Islet of Langerhans (tissue), 1 donor: ENCODE measurements at regions not wholly inside any gene's neighbourhood (a gene's known extent, or its start where the extent isn't known, plus 50 kb on each side); places are given as distances from the start of the nearest gene placed in this dataset.
"Not testable (repeated sequence)": the region's sequence is repeated elsewhere in the genome, so short reads cannot be mapped to it uniquely, and the experiment has no call there.

Experiments
- FAIRE-seq: peaks from one replicate; lab custom pipeline; 2011; peaks lifted over from hg19 to GRCh38; lab: Jason Lieb, UNC

DNA sequence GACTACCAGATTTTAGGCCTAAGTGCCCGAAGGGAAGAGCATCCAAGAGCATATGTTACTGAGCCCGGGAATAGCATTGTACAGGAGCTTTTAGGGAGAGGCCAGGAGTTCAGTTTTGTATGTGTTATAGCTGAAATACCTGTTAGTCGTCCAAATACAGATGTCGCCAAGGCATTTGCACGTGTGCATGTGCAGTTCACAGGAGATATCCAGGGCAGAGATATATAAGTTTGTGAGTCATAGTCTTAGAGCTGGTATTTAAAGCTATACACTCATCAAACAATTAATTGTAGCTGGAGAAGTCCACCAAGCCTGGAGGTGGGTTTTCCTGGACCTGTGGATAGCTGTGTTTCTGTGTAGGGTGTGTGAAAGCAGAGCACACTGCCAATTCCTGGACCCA is 394.0 kb upstream of the FZD8 start:
- no peak for FAIRE-seq

DNA sequence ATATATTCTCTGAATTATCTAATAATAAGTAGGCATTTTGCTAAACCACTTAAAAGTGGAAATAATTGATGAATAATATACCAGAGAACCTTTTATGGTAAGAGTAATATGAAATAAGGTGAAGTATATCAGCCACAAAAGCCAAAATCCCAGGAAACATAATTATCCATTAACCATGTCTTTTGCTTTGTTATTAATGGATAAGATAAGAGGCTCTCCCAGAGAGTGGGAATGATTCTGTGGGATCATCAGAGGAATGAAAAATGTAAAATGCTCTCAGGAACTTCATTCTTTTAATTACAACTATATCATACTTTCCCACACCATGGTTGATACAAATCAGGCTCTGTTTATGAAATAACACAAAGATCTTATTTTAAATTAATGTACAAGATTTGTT is 391.7 kb upstream of the FZD8 start:
- FAIRE-seq, result no peak

DNA sequence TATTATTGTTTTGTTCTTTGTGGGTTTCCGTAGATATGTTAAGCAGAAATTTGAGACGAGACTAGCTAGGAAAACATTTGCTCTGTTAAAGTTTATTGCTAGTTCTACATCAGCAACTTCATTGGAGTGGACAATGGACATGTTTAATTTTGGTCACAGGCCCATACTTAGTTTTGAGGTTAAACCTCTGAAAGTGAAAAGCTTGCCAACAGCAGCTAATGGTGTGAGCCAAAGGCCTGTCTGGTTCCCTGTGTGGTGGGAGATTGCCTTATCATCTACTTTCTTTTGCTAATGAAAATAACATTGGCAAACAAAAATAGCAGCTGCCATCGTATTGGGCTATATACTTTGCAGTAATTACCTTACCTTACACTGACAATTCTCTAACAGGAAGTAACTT is 388.4 kb upstream of the FZD8 start:
- FAIRE-seq, result no peak

DNA sequence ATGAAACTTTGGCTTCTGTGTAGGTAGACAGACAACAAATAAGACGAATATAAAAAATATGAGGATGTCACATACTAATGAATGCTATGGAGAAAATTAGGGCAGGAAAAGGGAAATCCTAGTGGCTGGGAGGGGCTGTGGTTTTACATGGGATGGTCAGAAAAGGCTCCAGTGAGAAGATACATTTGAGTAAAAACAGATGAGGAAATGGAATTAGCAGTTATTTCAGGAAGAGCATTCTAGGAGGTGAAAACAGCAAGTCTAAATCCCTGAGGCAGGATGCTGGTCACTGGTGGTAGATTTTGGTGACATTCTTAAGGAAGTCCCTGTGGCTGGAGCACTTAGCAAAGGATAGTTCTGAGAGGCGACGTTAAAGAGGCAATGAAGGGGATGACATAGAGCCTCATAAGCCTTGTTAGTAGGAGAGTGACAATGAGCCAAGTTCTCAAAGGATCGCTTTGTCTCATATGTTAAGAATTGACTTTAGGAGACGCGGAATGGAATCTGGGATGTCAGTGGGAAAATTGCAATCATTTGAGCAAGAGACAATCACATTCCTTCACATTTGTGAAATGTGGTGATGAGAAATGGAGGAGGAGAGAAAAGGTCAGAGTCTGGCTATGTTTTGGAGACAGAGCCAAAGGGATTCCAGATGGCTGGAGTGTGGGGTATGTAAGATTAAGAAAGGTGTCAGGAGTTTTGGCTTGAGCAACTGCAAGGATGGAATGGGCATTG is 384.7 kb upstream of the FZD8 start:
- no peak for FAIRE-seq

DNA sequence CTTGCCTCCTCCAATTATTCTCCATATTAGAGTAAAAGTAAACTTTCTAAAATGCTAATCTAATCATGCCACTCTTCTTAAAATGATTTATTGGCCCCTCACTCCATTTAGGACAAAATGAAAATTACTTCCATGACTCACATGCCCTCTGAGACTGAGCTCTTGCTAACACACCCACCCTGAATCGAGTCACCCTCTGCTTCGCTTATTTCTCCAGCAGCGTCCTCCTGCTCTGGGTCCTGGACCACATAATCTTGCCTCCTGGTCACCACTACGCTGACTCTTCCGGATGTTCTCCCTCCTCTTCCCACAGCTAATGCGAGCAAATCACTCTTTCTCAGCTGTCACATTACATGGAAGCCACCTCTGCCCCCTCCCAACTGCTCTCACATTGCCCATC is 384.0 kb upstream of the FZD8 start:
- FAIRE-seq, result no peak

DNA sequence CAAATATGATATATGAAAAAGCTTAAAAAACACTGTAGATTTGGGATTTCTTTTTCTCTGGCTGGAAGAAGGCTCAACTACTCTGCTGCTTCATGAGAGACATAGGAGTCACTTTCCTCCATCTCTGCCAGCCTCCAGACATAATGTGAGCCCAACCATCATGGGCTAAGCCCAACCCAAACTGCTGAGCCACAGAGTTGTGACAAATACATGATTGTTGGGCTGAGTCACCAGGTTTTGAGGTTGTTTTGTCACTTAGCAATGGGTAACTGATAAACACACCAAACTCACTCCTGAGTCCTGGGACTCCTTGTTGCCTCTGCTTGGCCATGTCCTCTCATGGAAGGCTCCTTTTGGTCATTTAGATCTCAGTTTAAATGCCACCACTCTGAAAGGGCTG is 381.8 kb upstream of the FZD8 start:
- FAIRE-seq, result no peak

DNA sequence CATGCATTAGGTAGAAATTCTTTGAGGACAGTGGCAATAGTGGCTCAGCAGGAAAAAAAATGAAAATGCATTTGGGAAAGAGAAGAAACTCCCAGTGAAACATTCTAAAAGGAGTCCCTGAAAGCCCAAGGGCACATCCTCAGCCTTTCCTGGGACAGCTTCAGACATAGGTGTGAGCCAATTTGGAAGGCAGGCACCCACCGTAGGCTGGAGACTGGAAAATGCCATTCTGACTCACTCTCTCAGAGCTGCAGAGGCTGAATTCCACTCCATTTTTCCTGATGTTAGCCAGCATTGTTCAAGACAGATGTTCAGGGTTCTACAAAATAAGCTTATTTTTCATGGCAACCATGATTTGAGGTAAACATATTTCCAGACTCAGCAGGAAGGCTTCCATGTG is 379.0 kb upstream of the FZD8 start:
- no peak for FAIRE-seq

DNA sequence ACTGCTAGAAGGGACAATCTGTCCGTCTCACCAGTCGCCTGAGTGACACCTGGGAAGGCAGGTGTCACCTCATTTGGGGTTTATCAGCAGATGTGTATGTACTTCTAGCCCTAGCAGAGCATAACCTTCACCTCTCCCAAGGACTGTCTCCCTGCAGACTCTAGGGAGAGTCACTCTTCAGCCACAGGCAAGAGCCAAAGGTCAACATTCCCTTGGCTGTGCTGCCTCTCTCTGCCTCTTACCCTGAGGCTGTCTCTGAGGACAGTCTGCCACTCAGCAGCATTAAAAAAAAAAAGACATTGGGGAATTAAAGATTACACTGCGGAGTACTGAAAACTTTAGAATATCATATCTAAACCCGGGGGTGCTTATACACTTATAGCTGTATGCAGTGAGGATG is 377.7 kb upstream of the FZD8 start:
- FAIRE-seq, result no peak

DNA sequence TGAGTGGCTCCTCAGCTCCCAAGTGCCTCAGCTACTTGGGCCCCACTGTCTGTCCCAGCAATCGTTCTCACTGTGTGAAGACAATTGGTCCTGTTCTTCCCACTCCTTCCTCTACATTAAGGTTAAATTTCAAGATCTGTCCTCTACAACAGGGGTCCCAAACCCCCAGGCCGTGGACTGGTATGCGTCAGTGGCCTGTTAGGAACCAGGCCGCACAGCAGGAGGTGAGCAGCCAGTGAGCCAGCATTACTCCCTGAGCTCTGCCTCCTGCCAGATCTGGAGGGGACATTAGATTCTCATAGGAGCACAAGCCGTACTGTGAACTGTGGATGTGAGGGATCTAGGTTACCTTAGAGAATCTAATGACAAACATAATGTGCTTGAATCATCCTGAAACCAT is 376.9 kb upstream of the FZD8 start:
- FAIRE-seq, result no peak

DNA sequence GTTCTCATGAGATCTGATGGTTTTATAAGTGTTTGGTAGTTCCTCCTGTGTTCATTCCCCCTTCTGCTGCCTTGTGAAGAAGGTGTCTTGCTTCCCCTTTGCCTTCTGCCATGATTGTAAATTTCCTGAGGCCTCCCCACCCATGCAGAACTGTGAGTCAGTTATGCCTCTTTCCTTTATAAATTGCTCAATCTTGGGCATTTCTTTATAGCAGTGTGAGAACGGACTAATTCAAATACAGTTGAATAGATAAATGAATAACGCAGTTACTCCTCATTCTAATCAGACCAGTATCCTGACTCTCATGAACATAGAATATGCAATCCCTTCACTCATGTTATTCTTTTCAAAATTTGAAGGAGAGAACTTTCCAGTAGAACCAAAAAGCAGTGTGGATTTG is 375.0 kb upstream of the FZD8 start:
- FAIRE-seq, result no peak

DNA sequence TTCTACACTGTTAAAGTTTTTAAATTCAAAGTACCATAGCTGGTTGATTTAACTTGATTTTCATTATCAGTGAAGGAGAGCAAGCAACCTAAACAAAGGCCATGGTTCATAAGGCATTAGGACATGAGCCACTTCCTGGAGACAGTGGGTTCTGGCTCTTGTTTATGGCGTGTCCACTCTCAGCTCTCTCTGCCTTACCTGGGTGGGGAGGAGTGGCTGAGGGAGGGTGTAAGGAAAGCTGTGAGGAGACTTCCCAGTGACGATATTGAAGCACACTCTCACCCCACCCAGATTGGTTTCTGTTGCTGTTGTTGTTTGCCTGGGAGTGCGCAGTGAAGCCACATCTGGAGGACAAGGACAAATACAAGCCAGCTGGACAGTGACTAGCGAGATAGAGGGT is 365.3 kb upstream of the FZD8 start:
- FAIRE-seq, result no peak

DNA sequence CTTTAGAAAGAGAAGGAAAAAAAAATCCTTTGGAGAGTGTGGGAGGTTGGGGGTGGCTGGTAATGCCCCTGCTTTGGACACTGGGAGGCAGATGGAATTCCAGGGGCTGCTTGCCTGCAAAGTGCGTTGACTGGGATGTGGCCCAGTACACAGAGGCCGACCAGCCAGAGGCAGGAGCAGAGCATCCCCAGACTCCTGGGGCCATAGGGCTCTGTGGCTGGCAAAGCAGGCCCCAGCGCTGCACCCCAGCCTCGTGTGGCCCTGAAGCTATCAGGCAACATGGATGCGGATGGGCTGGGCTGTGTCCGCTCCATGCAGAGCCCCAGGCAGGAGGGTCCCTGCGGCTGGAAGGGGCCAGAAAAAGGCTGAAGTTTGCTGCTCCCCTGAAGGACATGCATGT is 361.6 kb upstream of the FZD8 start:
- FAIRE-seq, result no peak

DNA sequence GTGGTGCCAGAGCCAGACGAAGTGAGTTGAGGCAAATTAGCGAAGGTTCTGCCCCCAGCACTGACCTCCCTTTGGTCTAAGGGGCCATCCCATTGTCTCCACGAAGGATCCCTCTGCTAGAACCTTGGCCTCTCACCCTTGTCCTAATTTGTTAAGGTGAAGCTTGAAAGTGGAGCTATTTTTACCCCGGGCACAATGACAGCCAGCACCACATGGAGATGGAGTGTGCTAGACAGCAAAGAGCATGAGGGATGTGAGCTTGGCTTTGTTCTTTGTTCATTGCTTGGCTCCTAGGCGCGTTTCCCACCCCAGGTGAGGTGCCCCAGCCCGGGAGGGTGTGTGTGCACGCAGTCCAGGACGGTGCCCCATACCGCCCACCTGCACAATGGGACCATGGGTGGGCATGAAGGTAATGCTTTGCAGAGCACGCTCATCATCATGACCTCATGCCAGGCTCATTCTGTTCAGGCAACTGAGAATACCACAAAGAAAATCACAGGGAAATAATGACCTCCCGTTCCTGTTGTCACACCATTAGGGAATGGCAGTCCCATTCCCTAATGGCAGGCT is 361.0 kb upstream of the FZD8 start:
- FAIRE-seq, result no peak

DNA sequence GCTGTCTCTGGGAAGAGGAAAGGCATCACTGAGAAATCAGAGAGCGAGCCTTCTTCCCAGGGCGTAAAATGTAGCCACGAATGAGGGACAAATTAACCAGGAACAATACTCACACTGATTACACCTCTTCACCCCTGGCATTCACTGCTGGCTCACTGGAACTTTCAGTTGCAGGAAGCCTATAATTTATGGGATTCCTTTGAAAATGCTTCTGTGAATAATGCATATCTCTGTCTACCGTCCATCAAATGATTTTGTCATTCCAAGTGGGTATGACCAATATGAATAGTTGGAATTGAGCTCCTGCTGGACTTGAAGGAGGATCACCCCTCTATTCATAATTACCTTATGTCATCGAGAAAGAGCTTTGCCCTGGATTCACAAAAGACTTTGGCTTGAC is 360.3 kb upstream of the FZD8 start:
- FAIRE-seq, result no peak

DNA sequence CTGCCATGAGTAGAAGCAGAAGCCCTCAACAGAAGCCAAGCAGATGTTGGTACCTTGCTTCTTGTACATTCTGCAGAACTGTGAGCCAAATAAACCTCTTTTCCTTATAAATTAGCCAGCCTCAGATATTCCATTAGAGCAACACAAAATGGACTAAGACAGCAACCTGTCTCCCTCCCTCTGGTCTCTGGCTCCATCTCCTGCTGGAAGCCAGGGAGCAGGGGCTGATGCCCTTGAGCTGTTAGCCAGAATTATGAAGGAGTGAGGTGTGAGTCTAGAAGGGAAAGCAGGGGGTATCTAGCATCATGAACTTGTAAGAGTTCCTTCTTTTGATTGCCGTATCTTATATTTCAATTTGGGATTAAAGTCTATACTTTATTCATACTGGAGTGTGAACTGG is 358.7 kb upstream of the FZD8 start:
- FAIRE-seq, result not testable (repeated sequence)

DNA sequence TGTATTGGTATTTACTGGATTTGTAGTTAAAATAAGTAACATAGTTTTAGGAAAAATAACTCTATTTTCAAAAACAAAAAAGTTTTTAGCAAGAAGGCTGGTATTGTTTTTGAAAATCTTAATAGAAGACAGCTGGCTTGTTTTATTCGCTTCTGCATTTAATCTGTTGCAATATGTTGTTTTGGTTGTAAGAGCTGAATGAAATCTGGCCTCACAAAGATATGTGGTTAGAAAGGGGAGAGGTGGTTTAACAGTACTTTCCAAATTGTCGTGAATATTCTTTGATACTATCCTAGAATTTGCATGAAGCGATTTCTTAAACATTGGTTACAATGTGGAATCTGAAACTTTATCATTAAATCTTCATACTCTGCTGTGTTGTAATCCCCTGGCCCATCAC is 355.9 kb upstream of the FZD8 start:
- FAIRE-seq, result no peak

DNA sequence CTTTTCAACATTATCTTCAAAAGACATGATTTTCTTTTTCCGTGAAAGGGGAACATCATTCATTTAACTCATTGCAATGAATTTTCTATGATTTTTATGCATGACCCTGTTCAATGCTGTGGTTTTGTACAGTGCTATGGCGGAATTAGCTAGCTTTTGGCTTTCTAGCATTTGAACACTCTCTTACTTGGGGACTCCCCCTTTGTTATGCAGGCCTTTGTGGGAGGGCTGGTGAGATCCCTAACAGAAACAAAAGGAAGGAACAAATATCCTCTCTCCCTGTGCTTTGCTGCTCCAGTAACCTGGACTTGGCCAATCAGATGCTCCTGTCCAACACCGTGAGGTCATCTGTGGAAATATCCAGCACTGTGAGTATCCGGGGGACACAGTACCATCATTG is 353.4 kb upstream of the FZD8 start:
- no peak for FAIRE-seq

DNA sequence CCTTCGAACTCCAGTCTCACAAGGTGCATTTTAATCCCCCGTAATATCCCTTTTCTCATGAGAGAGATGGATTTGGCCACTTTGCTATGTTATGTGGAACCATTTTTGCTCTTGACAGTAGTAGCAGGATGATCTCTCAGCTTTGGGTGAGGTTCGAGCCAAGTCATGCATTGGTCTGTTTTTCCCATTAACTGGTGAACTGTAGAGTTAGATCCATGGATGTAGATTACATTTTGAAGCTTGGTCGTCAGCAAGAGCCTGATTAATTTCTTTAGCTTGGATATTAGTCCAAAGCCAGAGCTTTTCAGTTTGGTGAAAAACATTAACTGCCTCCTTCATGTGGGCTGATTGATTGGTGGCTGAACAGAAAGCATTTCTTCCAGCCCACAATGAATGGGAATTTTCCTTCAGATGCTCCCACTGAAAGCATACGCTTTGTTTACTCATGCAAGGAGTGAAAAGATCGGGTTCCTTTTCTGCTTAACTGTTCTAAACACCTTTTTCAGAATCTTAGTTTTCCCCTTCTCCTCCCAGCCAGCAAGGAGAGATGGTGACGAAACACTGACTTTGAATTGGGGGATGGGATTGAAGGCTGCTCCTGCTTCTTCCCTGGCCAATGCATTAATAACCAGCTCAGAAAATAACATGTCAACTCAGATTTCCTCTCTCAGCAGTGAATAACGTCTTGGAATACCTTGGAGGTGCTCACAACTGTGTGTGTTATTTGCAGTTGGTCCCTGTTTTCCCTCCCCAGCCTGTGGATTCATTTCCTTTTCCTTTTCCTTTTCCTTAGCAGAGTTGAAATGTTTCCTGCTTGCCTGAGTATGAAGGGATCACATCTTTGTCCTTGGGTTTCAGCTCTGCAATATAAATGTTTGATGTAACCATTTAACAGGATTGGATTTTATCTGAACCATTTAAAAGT is 351.8 kb upstream of the FZD8 start:
- FAIRE-seq, result no peak

DNA sequence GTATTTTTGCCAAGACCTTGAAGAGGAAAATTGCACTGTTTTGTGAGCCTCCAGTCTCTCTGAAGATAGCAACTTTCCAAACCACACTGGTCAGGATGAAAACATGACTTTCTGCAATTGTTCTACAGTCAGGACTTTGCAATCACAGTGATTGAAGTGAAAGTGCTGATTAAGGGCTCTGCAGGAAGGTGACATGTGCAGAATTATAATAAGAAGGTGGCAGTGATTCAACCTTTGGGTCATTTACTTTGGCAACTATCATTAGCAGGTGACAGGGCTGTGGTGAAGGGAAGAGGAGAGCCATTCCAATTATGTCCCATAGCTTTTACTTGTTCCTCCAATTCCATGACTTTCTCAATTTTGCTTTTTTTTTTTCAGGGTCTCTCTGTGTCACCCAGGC is 350.0 kb upstream of the FZD8 start:
- FAIRE-seq, result no peak

DNA sequence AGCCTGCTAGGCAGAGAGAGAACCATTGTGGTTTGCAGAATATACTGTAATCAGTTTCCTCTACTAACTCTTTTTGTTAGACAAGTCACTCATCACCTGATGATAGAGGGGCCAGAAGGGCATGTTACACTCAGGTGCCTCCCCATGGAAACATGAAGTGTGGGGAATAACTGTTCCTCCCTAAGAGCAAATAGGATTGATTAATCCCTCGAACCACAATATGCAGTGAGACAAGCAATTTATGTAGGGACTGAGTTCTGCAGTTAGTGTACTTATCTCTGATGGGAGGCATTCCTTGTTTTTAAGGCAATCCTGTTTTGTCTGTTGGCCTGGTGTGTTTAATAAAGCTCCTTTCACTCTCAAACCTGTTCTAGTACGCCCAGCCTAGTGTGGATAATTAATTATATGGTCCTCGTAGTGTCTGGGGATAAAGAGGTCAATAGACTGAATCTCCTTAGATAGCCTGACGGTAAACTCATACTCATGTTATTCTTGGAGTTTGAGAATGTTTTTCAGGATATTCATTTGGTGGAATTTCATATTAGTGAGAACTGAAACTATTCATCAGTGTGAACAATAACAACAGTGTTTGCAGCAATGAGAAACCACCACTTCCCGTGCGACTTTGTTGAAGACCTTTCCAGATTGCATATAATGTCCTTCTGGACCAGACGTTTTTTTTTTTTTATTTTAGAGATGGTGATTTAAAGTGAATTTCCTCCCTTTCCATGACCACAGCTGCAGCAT is 344.8 kb upstream of the FZD8 start:
- FAIRE-seq, result no peak

DNA sequence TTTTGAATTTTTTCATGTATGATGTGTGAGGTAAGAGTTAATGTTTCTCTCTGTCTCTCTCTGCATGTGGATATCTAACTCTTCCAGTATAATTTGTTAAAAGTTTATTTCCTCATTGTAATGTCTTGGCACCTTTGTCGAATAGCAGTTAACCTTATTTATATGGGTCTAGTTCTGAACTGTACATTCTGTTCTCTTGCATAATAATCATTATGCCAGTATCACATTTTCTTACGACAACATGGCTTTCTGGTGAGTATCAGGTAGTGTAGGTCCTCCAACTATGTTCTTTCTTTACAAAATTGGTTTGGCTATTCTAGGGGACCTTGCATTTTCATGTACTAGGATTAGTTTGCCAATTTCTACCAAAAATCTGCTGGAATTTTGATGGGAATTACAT is 337.0 kb upstream of the FZD8 start:
- FAIRE-seq, result no peak

DNA sequence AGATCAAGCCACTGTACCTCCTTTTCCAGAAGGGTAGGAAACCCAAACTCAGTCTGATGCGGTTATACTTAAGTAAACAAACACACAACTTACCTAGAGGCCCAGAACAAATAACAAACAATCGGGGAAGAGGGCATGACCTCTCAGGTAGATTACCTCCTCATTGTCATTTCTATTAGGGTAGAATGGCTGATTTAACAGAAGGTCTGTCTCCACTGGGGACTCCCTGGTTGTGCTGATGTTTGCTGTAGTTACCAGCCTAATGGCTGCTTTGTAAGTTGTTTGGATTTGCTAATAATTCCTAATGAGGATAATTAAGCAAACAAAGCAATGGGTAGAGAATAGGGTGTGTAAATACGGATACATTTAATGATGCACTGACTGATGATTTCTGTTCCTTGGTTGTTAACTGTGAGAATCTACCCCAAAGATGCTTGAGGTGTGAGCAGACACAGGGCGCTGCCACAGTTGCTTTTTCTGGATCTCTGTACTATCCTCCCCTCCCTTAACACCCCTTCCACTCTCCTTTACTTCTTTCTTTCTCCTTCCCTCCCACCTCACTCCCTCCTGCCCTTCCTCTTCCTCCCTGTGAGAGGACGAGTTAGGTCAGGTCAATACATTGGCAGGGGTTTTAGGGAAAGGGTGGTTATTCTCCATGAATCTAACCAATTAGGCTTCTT is 332.0 kb upstream of the FZD8 start:
- not testable (repeated sequence) for FAIRE-seq
